DMS53 treated with DMSO at 0.1 percent for 48 hours (cell line): ENCODE measurements at regions not wholly inside any gene's neighbourhood (a gene's known extent, or its start where the extent isn't known, plus 50 kb on each side); places are given as distances from the start of the nearest gene placed in this dataset.
A peak's percentile ranks its signal among the peaks of the same experiment; 100 is the strongest.

Source experiments
- DNase-seq: peaks from one replicate; lab custom pipeline; 2025; ENCODE audit not compliant: unreplicated experiment; lab: John Stamatoyannopoulos, UW

- DNase-seq, result no peak
Observed at GRCh38 chr13:43983373-43983772, 103.7 kb downstream of the LACC1 start.

- no peak for DNase-seq
Observed at GRCh38 chr13:43984292-43984691, 104.6 kb downstream of the LACC1 start.

GRCh38 chr13:43985422-43986072, 105.8 kb downstream of the LACC1 start:
- DNase-seq, result no peak

GRCh38 chr13:43986421-43986981, 106.8 kb downstream of the LACC1 start:
- peak; percentile 57 for DNase-seq

- DNase-seq, result no peak
Observed at GRCh38 chr13:43988302-43988701, 108.6 kb downstream of the LACC1 start.

- no peak for DNase-seq
Observed at GRCh38 chr13:43990021-43990420, 110.3 kb downstream of the LACC1 start.

- DNase-seq, result no peak
Observed at GRCh38 chr13:43990829-43991228, 111.1 kb downstream of the LACC1 start.

GRCh38 chr13:43991773-43992201, 112.1 kb downstream of the LACC1 start:
- no peak for DNase-seq

GRCh38 chr13:43992211-43992610, 112.5 kb downstream of the LACC1 start:
- DNase-seq, result no peak

GRCh38 chr13:43994999-43995859, 115.5 kb downstream of the LACC1 start:
- no peak for DNase-seq

GRCh38 chr13:43996221-43996620, 116.5 kb downstream of the LACC1 start:
- no peak for DNase-seq

- no peak for DNase-seq
Observed at GRCh38 chr13:44003481-44003880, 123.8 kb downstream of the LACC1 start.

GRCh38 chr13:44004878-44005277, 125.2 kb downstream of the LACC1 start:
- no peak for DNase-seq

- DNase-seq, result no peak
Observed at GRCh38 chr13:44007451-44007850, 127.7 kb downstream of the LACC1 start.

GRCh38 chr13:44011036-44011435, 131.3 kb downstream of the LACC1 start:
- no peak for DNase-seq

- DNase-seq, result no peak
Observed at GRCh38 chr13:44012910-44013757, 133.4 kb downstream of the LACC1 start.

GRCh38 chr13:44013758-44014291, 134.1 kb downstream of the LACC1 start:
- no peak for DNase-seq

GRCh38 chr13:44014501-44014900, 134.8 kb downstream of the LACC1 start:
- DNase-seq, result no peak

- DNase-seq, result no peak
Observed at GRCh38 chr13:44015118-44015517, 135.4 kb downstream of the LACC1 start.

- DNase-seq, result no peak
Observed at GRCh38 chr13:44015811-44016210, 136.1 kb downstream of the LACC1 start.

- DNase-seq, result no peak
Observed at GRCh38 chr13:44017756-44018309, 138.1 kb downstream of the LACC1 start.
